ENCODE measurements at regions not wholly inside any gene's neighbourhood (a gene's known extent, or its start where the extent isn't known, plus 50 kb on each side); places are given as distances from the start of the nearest gene placed in this dataset.

DNA sequence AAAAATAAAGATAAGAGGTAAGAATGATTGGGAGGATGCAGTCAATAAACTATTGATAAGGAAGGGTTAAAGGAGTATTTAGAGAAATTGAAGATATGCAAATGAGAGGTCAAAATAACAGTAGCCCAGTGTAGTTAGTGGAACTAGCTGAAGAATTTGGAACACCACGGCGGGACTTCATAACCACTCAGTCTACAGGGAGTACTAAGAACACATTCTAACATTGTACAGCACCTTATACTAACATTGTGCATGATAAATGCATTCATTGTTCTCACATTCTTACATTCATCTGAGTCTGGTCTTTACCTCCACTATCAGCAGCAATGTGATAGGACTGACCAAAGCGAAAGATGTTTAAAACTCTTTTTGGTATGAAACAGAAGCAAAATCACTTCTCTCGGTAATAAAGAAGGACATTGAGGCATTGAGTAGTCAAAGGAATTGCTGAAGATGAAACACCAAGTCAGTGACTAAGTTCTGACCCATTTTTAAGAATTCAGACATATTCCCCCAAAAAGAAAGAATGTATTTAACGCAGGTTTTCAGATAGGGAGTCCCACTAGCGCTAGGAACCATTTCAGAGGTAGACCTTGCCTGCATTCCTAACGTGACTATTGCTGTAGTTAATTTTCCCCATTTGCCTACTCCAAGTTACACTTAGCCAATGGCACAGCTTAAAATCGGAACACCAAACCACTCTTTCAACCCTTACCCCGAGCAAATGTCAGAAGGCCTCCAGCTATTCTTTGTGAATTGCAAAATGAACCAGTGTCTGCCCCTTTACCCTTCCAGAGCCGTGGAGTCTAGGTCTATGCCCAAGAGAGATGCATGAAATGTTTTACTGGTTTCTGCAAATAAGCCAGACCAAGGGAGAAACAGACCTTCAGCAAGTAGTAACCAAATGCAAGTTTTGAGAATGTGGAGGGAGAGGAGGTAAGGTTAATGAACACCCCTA is 108.8 kb upstream of the IRF2BP2 start:
- Histone ChIP-seq H3K9me3 (ENCODE audit: control insufficient read depth, low read depth, low read length) (no peaks in the 10 kb centered on the region), H3T11ph (ENCODE audit: low read length) (no peak overlapping the region), H3K4me1 (ENCODE audit: insufficient read depth, low read length) (peaks cover 8% of the 10 kb centered on the region; the same call in 1 of the 2 replicates), H3K14ac (ENCODE audit: insufficient read depth, low read length) (no peak overlapping the region), H3K56ac (ENCODE audit: insufficient read length, low read depth, low read length) (no peak overlapping the region), H2BK15ac (ENCODE audit: low read depth, low read length) (no peak overlapping the region), H3K27ac (ENCODE audit: insufficient read length, low read depth, low read length) (no peak overlapping the region), H4K20me1 (ENCODE audit: control insufficient read depth, insufficient read depth, insufficient read length) (no peaks in the 10 kb centered on the region), H3K23ac (ENCODE audit: insufficient read length, low read depth, low read length) (no peak overlapping the region), H3K23me2 (ENCODE audit: insufficient read length, low read depth, low read length, poor library complexity, severe bottlenecking) (no peaks in the 10 kb centered on the region), H2BK20ac (ENCODE audit: low read depth, low read length, poor library complexity, severe bottlenecking) (no peak overlapping the region), H3K79me2 (ENCODE audit: insufficient read depth, low read length) (no peaks in the 10 kb centered on the region), H2BK12ac (ENCODE audit: insufficient read length, low read depth, low read length) (no peak overlapping the region), H3K4me2 (ENCODE audit: insufficient read depth, insufficient read length, low read length) (no peak overlapping the region), H4K8ac (replicated peaks; ENCODE audit: insufficient read length, low read depth, low read length) (no peak overlapping the region), H3K4ac (ENCODE audit: low read depth, low read length) (no peak overlapping the region), H3K79me1 (ENCODE audit: insufficient read depth, low read depth, low read length, poor library complexity, severe bottlenecking) (no peaks in the 10 kb centered on the region), H3K18ac (ENCODE audit: insufficient read length, low read depth, low read length) (no peak overlapping the region), H4K91ac (ENCODE audit: insufficient read length, low read depth, low read length) (no peak overlapping the region), H2BK5ac (ENCODE audit: insufficient read length, low read length) (no peak overlapping the region), H4K5ac (ENCODE audit: insufficient read length, low read depth, low read length) (no peak overlapping the region), H2AFZ (ENCODE audit: low read length) (no peak overlapping the region), H3K27me3 (ENCODE audit: insufficient read depth, low read length) (no peaks in the 10 kb centered on the region), H3K9ac (ENCODE audit: extremely low read depth, insufficient read length, low read length) (no peak overlapping the region), H2AK5ac (ENCODE audit: insufficient read length, low read length) (no peak overlapping the region), H2BK120ac (ENCODE audit: low read depth, low read length, poor library complexity, severe bottlenecking) (no peak overlapping the region)
- Mint-ChIP-seq H3K27ac (no peak overlapping the region), H3K4me3 (no peak overlapping the region), H3K36me3 (ENCODE audit: insufficient read depth in 1 of 3, low read depth in 3 of 3) (no peaks in the 10 kb centered on the region), H3K27me3 (ENCODE audit: low read depth) (peaks cover 6% of the 10 kb centered on the region), H3K9me3 (no peaks in the 10 kb centered on the region), H3K4me1 (peaks cover 25 to 26% of the 10 kb centered on the region in 2 experiments)
- TF ChIP-seq, protein P1, sequence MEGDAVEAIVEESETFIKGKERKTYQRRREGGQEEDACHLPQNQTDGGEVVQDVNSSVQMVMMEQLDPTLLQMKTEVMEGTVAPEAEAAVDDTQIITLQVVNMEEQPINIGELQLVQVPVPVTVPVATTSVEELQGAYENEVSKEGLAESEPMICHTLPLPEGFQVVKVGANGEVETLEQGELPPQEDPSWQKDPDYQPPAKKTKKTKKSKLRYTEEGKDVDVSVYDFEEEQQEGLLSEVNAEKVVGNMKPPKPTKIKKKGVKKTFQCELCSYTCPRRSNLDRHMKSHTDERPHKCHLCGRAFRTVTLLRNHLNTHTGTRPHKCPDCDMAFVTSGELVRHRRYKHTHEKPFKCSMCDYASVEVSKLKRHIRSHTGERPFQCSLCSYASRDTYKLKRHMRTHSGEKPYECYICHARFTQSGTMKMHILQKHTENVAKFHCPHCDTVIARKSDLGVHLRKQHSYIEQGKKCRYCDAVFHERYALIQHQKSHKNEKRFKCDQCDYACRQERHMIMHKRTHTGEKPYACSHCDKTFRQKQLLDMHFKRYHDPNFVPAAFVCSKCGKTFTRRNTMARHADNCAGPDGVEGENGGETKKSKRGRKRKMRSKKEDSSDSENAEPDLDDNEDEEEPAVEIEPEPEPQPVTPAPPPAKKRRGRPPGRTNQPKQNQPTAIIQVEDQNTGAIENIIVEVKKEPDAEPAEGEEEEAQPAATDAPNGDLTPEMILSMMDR (conservative IDR thresholded peaks at IDR 0.05): no peak
- no CpG with 5 or more reads among the region's 10 CpGs for WGBS (ENCODE audit: extremely low coverage, insufficient read length, low lambda C conversion rate)
- DNase-seq: no peak

Data from H9 (cell line).